Activated CD4-positive, alpha-beta T cell treated with anti-CD3 and anti-CD28 coated beads, Interleukin-2, amount 10 ng/mL, durations not matched to agents 24 days and 14 days (primary cell): ENCODE measurements at regions not wholly inside any gene's neighbourhood (a gene's known extent, or its start where the extent isn't known, plus 50 kb on each side); places are given as distances from the start of the nearest gene placed in this dataset.

Experiments
- DNase-seq: peaks from one replicate; pipeline ENCODE4 v3.0.0; 2022
- H3K27ac Mint-ChIP-seq: one replicate; pipeline ENCODE4 v1.8.0; 2022; ENCODE audit warnings: mild to moderate bottlenecking, mixed read lengths
- H3K27me3 Mint-ChIP-seq: one replicate; pipeline ENCODE4 v1.8.0; 2022; ENCODE audit warnings: mixed read lengths
- H3K36me3 Mint-ChIP-seq: one replicate; pipeline ENCODE4 v1.8.0; 2022; ENCODE audit warnings: low read depth, mild to moderate bottlenecking, mixed read lengths
- H3K4me1 Mint-ChIP-seq: one replicate; pipeline ENCODE4 v1.8.0; 2021; ENCODE audit warnings: mixed read lengths
- H3K4me3 Mint-ChIP-seq: one replicate; pipeline ENCODE4 v1.8.0; 2022; ENCODE audit warnings: mild to moderate bottlenecking, moderate library complexity, mixed read lengths
- H3K9me3 Mint-ChIP-seq: one replicate; pipeline ENCODE4 v1.8.0; 2021; ENCODE audit warnings: mixed read lengths
- intact Hi-C: fragments of 100-400 bp; cut with micrococcal nuclease; formaldehyde crosslinking; loops from one replicate; pipeline ENCODE4 v1.15.1; 2023

- Mint-ChIP-seq H3K9me3 (peaks cover 3% of the 10 kb centered on the region), H3K36me3 (no peaks in the 10 kb centered on the region), H3K27me3 (no peaks in the 10 kb centered on the region), H3K27ac (no peak overlapping the region), H3K4me3 (no peak overlapping the region), H3K4me1 (no peaks in the 10 kb centered on the region)
- no peak for DNase-seq
- intact Hi-C loops, result no loop called here
Observed at GRCh38 chr12:126644236-126645020, 1579.2 kb downstream of the AACS start.

- no peak overlapping the region for H3K27ac Mint-ChIP-seq
- no peak overlapping the region for H3K4me3 Mint-ChIP-seq
- intact Hi-C loops, result no loop called here
- no peaks in the 10 kb centered on the region for H3K27me3 Mint-ChIP-seq
- peaks cover 3% of the 10 kb centered on the region for H3K9me3 Mint-ChIP-seq
- H3K36me3 Mint-ChIP-seq, result no peaks in the 10 kb centered on the region
- H3K4me1 Mint-ChIP-seq, result no peaks in the 10 kb centered on the region
- no peak for DNase-seq
Observed at GRCh38 chr12:126648074-126648473, 1582.8 kb downstream of the AACS start.

GRCh38 chr12:126651133-126651532 is 1585.9 kb downstream of the AACS start:
- DNase-seq, result no peak
- Mint-ChIP-seq H3K27me3 (no peaks in the 10 kb centered on the region), H3K9me3 (peaks cover 3% of the 10 kb centered on the region), H3K4me3 (no peak overlapping the region), H3K27ac (no peak overlapping the region), H3K36me3 (no peaks in the 10 kb centered on the region), H3K4me1 (no peaks in the 10 kb centered on the region)
- intact Hi-C loops, result no loop called here

- intact Hi-C loops, result no loop called here
- Mint-ChIP-seq H3K36me3 (no peaks in the 10 kb centered on the region), H3K27ac (no peak overlapping the region), H3K9me3 (no peaks in the 10 kb centered on the region), H3K27me3 (no peaks in the 10 kb centered on the region), H3K4me1 (no peaks in the 10 kb centered on the region), H3K4me3 (no peak overlapping the region)
- peak; percentile 53 for DNase-seq
Observed at GRCh38 chr12:126663304-126664094, 1598.3 kb downstream of the AACS start.

- H3K4me3 Mint-ChIP-seq, result no peak overlapping the region
- H3K36me3 Mint-ChIP-seq, result no peaks in the 10 kb centered on the region
- no peak for DNase-seq
- intact Hi-C loops, result no loop called here
- no peaks in the 10 kb centered on the region for H3K9me3 Mint-ChIP-seq
- H3K27ac Mint-ChIP-seq, result no peak overlapping the region
- no peaks in the 10 kb centered on the region for H3K27me3 Mint-ChIP-seq
- no peaks in the 10 kb centered on the region for H3K4me1 Mint-ChIP-seq
Observed at GRCh38 chr12:126667339-126667738, 1599.6 kb upstream of the TMEM132C start.

GRCh38 chr12:126668538-126668937 is 1598.4 kb upstream of the TMEM132C start:
- Mint-ChIP-seq H3K36me3 (no peaks in the 10 kb centered on the region), H3K4me1 (no peaks in the 10 kb centered on the region), H3K4me3 (no peak overlapping the region), H3K27me3 (no peaks in the 10 kb centered on the region), H3K27ac (no peak overlapping the region), H3K9me3 (no peaks in the 10 kb centered on the region)
- intact Hi-C loops, result no loop called here
- no peak for DNase-seq

GRCh38 chr12:126668961-126669360 is 1598.0 kb upstream of the TMEM132C start:
- Mint-ChIP-seq H3K27me3 (no peaks in the 10 kb centered on the region), H3K9me3 (no peaks in the 10 kb centered on the region), H3K4me3 (no peak overlapping the region), H3K4me1 (no peaks in the 10 kb centered on the region), H3K27ac (no peak overlapping the region), H3K36me3 (no peaks in the 10 kb centered on the region)
- DNase-seq, result no peak
- intact Hi-C loops, result no loop called here

GRCh38 chr12:126676434-126676833 is 1590.5 kb upstream of the TMEM132C start:
- intact Hi-C loops, result no loop called here
- H3K9me3 Mint-ChIP-seq, result peaks cover 8% of the 10 kb centered on the region
- DNase-seq, result no peak

GRCh38 chr12:126681676-126682075 is 1585.3 kb upstream of the TMEM132C start:
- no peaks in the 10 kb centered on the region for H3K36me3 Mint-ChIP-seq
- peaks cover 16% of the 10 kb centered on the region for H3K9me3 Mint-ChIP-seq
- H3K27me3 Mint-ChIP-seq, result no peaks in the 10 kb centered on the region
- H3K4me3 Mint-ChIP-seq, result no peak overlapping the region
- intact Hi-C loops, result no loop called here
- H3K4me1 Mint-ChIP-seq, result no peaks in the 10 kb centered on the region
- H3K27ac Mint-ChIP-seq, result no peak overlapping the region
- no peak for DNase-seq

More at GRCh38 chr12:126676434-126676833, 1590.5 kb upstream of the TMEM132C start:
- H3K36me3 Mint-ChIP-seq, result no peaks in the 10 kb centered on the region
- H3K4me3 Mint-ChIP-seq, result no peak overlapping the region
- H3K27me3 Mint-ChIP-seq, result no peaks in the 10 kb centered on the region
- no peak overlapping the region for H3K27ac Mint-ChIP-seq
- no peaks in the 10 kb centered on the region for H3K4me1 Mint-ChIP-seq

GRCh38 chr12:126684703-126685102 is 1582.3 kb upstream of the TMEM132C start:
- no peaks in the 10 kb centered on the region for H3K27me3 Mint-ChIP-seq
- H3K27ac Mint-ChIP-seq, result no peak overlapping the region
- H3K4me3 Mint-ChIP-seq, result no peak overlapping the region
- peaks cover 8% of the 10 kb centered on the region for H3K9me3 Mint-ChIP-seq
- no peak for DNase-seq
- H3K4me1 Mint-ChIP-seq, result no peaks in the 10 kb centered on the region
- intact Hi-C loops, result no loop called here
- H3K36me3 Mint-ChIP-seq, result no peaks in the 10 kb centered on the region

GRCh38 chr12:126685636-126686035 is 1581.3 kb upstream of the TMEM132C start:
- H3K9me3 Mint-ChIP-seq, result peaks cover 8% of the 10 kb centered on the region
- no peaks in the 10 kb centered on the region for H3K36me3 Mint-ChIP-seq
- no peaks in the 10 kb centered on the region for H3K27me3 Mint-ChIP-seq
- H3K27ac Mint-ChIP-seq, result no peak overlapping the region
- intact Hi-C loops, result no loop called here
- no peak for DNase-seq
- H3K4me3 Mint-ChIP-seq, result no peak overlapping the region
- H3K4me1 Mint-ChIP-seq, result no peaks in the 10 kb centered on the region

GRCh38 chr12:126688556-126688955 is 1578.4 kb upstream of the TMEM132C start:
- peaks cover 7% of the 10 kb centered on the region for H3K9me3 Mint-ChIP-seq
- no peaks in the 10 kb centered on the region for H3K36me3 Mint-ChIP-seq
- intact Hi-C loops, result no loop called here
- H3K27ac Mint-ChIP-seq, result no peak overlapping the region
- DNase-seq, result no peak
- no peaks in the 10 kb centered on the region for H3K4me1 Mint-ChIP-seq
- no peak overlapping the region for H3K4me3 Mint-ChIP-seq
- no peaks in the 10 kb centered on the region for H3K27me3 Mint-ChIP-seq

GRCh38 chr12:126700096-126700495 is 1566.9 kb upstream of the TMEM132C start:
- no peaks in the 10 kb centered on the region for H3K36me3 Mint-ChIP-seq
- no peak overlapping the region for H3K27ac Mint-ChIP-seq
- H3K4me1 Mint-ChIP-seq, result no peaks in the 10 kb centered on the region
- no peak for DNase-seq
- no peaks in the 10 kb centered on the region for H3K9me3 Mint-ChIP-seq
- no peak overlapping the region for H3K4me3 Mint-ChIP-seq
- no peaks in the 10 kb centered on the region for H3K27me3 Mint-ChIP-seq
- intact Hi-C loops, result no loop called here

- Mint-ChIP-seq H3K27ac (no peak overlapping the region), H3K36me3 (no peaks in the 10 kb centered on the region), H3K4me1 (no peaks in the 10 kb centered on the region), H3K9me3 (no peaks in the 10 kb centered on the region), H3K4me3 (no peak overlapping the region), H3K27me3 (no peaks in the 10 kb centered on the region)
- intact Hi-C loops, result no loop called here
- DNase-seq, result no peak
Observed at GRCh38 chr12:126704609-126705008, 1562.4 kb upstream of the TMEM132C start.
